ENCODE measurements at regions not wholly inside any gene's neighbourhood (a gene's known extent, or its start where the extent isn't known, plus 50 kb on each side); places are given as distances from the start of the nearest gene placed in this dataset.

DNA sequence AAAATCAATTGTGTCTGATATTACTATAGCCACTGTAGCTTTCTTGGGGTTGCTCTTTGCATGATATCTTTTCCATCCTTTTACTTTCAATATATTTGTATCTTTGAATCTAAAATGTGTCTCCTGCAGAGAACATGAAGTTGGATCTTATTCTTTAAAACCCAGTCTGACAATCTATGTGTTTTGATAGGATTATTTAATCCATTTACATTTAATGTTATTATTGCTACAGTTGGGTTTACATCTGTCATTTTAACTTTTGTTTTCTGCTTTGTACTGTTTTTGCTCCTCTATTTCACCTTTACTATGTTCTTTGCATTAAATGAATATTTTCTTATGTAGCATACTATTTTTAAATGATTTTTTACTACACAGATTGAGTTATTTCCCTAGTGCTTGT lies 230.9 kb downstream of the ANTXR2 start:
- H3K36me3 ChIP-seq (ENCODE audit: control insufficient read depth, insufficient read depth, low read length): no peaks in the 10 kb centered on the region
- H3K4me1 ChIP-seq (ENCODE audit: control insufficient read depth, extremely low read depth, insufficient read depth, low read length): no peaks in the 10 kb centered on the region
- no peaks in the 10 kb centered on the region for H3K79me2 ChIP-seq (ENCODE audit: control insufficient read depth, insufficient read depth, low read length)
- H4K20me1 ChIP-seq (ENCODE audit: control insufficient read depth, extremely low read depth, insufficient read depth, low read length): no peaks in the 10 kb centered on the region
- H3K4me3 ChIP-seq (replicated peaks in 1 of 4; ENCODE audit: control extremely low read depth in 1 of 4, insufficient read depth in 1 of 4, low read depth in 3 of 4, low read length in 4 of 4): no peak overlapping the region
- H3K27ac ChIP-seq (ENCODE audit: insufficient read depth, low read length): no peak overlapping the region
- H2AFZ ChIP-seq (ENCODE audit: low read length): no peak overlapping the region
- no peaks in the 10 kb centered on the region for H3K9me3 ChIP-seq (ENCODE audit: control insufficient read depth, insufficient read depth, low read depth, low read length)
- H3K27me3 ChIP-seq (ENCODE audit: control insufficient read depth, insufficient read depth, low read length): peaks cover 2% of the 10 kb centered on the region
- DNase-seq (ENCODE audit: low read depth in 2 of 2): no peak
- TF ChIP-seq, protein P1, sequence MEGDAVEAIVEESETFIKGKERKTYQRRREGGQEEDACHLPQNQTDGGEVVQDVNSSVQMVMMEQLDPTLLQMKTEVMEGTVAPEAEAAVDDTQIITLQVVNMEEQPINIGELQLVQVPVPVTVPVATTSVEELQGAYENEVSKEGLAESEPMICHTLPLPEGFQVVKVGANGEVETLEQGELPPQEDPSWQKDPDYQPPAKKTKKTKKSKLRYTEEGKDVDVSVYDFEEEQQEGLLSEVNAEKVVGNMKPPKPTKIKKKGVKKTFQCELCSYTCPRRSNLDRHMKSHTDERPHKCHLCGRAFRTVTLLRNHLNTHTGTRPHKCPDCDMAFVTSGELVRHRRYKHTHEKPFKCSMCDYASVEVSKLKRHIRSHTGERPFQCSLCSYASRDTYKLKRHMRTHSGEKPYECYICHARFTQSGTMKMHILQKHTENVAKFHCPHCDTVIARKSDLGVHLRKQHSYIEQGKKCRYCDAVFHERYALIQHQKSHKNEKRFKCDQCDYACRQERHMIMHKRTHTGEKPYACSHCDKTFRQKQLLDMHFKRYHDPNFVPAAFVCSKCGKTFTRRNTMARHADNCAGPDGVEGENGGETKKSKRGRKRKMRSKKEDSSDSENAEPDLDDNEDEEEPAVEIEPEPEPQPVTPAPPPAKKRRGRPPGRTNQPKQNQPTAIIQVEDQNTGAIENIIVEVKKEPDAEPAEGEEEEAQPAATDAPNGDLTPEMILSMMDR (conservative IDR thresholded peaks at IDR 0.05 in 1 of 2, IDR thresholded peaks at IDR 0.05 in 1 of 2; ENCODE audit: low read depth in 1 of 2, low read length in 2 of 2): no peak
- TF ChIP-seq EZH2 (IDR thresholded peaks at IDR 0.05; ENCODE audit: low read length, missing control alignments): no peak
- H3K9ac ChIP-seq (ENCODE audit: insufficient read depth, low read length): no peak overlapping the region
- H3K4me2 ChIP-seq (ENCODE audit: extremely low read depth, insufficient read depth, low read length): no peak overlapping the region

DNA sequence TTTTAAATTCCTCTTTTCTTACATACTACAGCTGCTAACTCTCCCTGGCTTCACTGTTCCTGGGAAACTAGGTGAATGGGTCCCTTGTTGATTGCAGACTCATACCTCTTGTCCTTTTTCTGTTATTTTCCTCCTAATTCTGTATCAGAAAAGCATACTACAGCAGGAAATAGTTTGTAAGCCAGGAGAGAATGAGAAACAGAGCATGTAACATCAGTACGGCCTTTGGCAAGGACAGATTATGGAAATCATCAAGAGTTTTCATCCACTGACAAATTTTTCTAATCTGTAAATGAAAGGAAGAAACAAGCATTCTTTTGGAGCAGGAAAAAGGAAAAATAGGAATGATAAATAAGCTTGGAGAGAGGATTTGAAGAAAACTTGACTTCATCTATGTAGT lies 239.2 kb downstream of the ANTXR2 start:
- H3K27ac ChIP-seq (ENCODE audit: insufficient read depth, low read length): no peak overlapping the region
- H3K27me3 ChIP-seq (ENCODE audit: control insufficient read depth, insufficient read depth, low read length): no peaks in the 10 kb centered on the region
- TF ChIP-seq, protein P1 (conservative IDR thresholded peaks at IDR 0.05 in 1 of 2, IDR thresholded peaks at IDR 0.05 in 1 of 2; ENCODE audit: low read depth in 1 of 2, low read length in 2 of 2): no peak
- no peak for TF ChIP-seq EZH2 (IDR thresholded peaks at IDR 0.05; ENCODE audit: low read length, missing control alignments)
- no peak overlapping the region for H3K4me3 ChIP-seq (replicated peaks in 1 of 4; ENCODE audit: control extremely low read depth in 1 of 4, insufficient read depth in 1 of 4, low read depth in 3 of 4, low read length in 4 of 4)
- no peak overlapping the region for H3K4me2 ChIP-seq (ENCODE audit: extremely low read depth, insufficient read depth, low read length)
- no peaks in the 10 kb centered on the region for H3K79me2 ChIP-seq (ENCODE audit: control insufficient read depth, insufficient read depth, low read length)
- no peaks in the 10 kb centered on the region for H3K36me3 ChIP-seq (ENCODE audit: control insufficient read depth, insufficient read depth, low read length)
- no peaks in the 10 kb centered on the region for H3K4me1 ChIP-seq (ENCODE audit: control insufficient read depth, extremely low read depth, insufficient read depth, low read length)
- no peak for DNase-seq (ENCODE audit: low read depth in 2 of 2)
- H3K9me3 ChIP-seq (ENCODE audit: control insufficient read depth, insufficient read depth, low read depth, low read length): no peaks in the 10 kb centered on the region
- H2AFZ ChIP-seq (ENCODE audit: low read length): no peak overlapping the region
- H4K20me1 ChIP-seq (ENCODE audit: control insufficient read depth, extremely low read depth, insufficient read depth, low read length): no peaks in the 10 kb centered on the region
- no peak overlapping the region for H3K9ac ChIP-seq (ENCODE audit: insufficient read depth, low read length)

DNA sequence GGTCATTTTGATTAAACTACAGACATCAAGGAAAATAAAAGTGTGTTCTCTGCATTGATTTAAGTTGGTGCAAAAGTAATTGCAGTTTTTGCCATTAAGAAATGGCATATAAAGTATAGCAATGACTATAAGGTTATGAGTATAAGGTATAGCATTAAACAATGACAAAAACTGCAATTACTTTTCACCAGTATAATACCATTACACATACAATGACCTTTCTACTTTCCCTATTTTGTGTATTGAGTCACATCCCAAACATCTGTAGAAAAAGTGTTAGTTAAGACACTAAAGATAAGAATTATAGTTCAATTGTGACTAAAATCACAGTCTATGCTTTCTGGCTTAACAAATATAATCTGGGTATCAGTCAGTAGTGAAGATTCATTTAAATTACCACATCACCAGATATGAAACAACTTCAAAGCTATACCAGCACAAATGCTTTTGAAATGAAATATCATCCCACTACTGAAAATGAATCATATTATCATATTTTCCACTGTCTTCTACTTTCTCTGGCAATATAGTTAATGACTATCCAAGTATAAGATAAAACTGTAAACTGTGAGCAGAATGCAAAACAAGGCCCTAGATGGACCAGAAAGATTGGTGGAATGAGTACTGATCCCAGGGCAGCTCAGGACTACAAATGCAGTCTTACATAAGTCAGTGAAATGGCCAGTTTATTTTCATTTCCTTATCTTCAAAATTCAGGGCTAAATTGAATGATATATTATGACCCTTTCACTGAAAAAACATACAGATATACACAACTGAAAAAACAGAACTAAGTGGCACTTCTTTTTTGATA lies 241.1 kb downstream of the ANTXR2 start:
- TF ChIP-seq, protein P1 (conservative IDR thresholded peaks at IDR 0.05 in 1 of 2, IDR thresholded peaks at IDR 0.05 in 1 of 2; ENCODE audit: low read depth in 1 of 2, low read length in 2 of 2): no peak
- no peak for TF ChIP-seq EZH2 (IDR thresholded peaks at IDR 0.05; ENCODE audit: low read length, missing control alignments)
- H3K4me2 ChIP-seq (ENCODE audit: extremely low read depth, insufficient read depth, low read length): no peak overlapping the region
- no peak overlapping the region for H3K27ac ChIP-seq (ENCODE audit: insufficient read depth, low read length)
- no peaks in the 10 kb centered on the region for H4K20me1 ChIP-seq (ENCODE audit: control insufficient read depth, extremely low read depth, insufficient read depth, low read length)
- no peaks in the 10 kb centered on the region for H3K9me3 ChIP-seq (ENCODE audit: control insufficient read depth, insufficient read depth, low read depth, low read length)
- H3K79me2 ChIP-seq (ENCODE audit: control insufficient read depth, insufficient read depth, low read length): no peaks in the 10 kb centered on the region
- H3K4me3 ChIP-seq (replicated peaks in 1 of 4; ENCODE audit: control extremely low read depth in 1 of 4, insufficient read depth in 1 of 4, low read depth in 3 of 4, low read length in 4 of 4): no peak overlapping the region
- H3K27me3 ChIP-seq (ENCODE audit: control insufficient read depth, insufficient read depth, low read length): no peaks in the 10 kb centered on the region
- H3K36me3 ChIP-seq (ENCODE audit: control insufficient read depth, insufficient read depth, low read length): no peaks in the 10 kb centered on the region
- H3K9ac ChIP-seq (ENCODE audit: insufficient read depth, low read length): no peak overlapping the region
- H3K4me1 ChIP-seq (ENCODE audit: control insufficient read depth, extremely low read depth, insufficient read depth, low read length): no peaks in the 10 kb centered on the region
- no peak overlapping the region for H2AFZ ChIP-seq (ENCODE audit: low read length)
- peak in 1 of 2 donors; percentile 21 for DNase-seq (ENCODE audit: low read depth in 2 of 2)
